Prostate gland (tissue), 2 donors: ENCODE measurements at regions not wholly inside any gene's neighbourhood (a gene's known extent, or its start where the extent isn't known, plus 50 kb on each side); places are given as distances from the start of the nearest gene placed in this dataset.
"Not testable (repeated sequence)": the region's sequence is repeated elsewhere in the genome, so short reads cannot be mapped to it uniquely, and the experiment has no call there.

Experiments used
- DNase-seq: peaks from one replicate; pipeline ENCODE4 v3.0.0-alpha.2; 2019; ENCODE audit warnings: low spot score
- H3K27ac ChIP-seq, 2 donors: fragments of 200-600 bp; sonication (generic); 2 replicates each; pipeline ENCODE4 v1.5.1; 2017 to 2019
- H3K27me3 ChIP-seq: fragments of 200-600 bp; sonication (generic); replicated peaks from 2 replicates; pipeline ENCODE4 v1.5.1; 2019; ENCODE audit not compliant: insufficient read depth
- H3K36me3 ChIP-seq, 2 donors: fragments of 200-600 bp; sonication (generic); 1 replicate in 1 of 2; 2 replicates in 1 of 2; pipeline versions ENCODE4 v1.5.1 to v1.8.1; 2017 to 2019
- H3K4me1 ChIP-seq: fragments of 200-600 bp; sonication (generic); replicated peaks from 2 replicates; pipeline ENCODE4 v1.5.1; 2019
- H3K4me3 ChIP-seq, 2 donors: fragments of 200-600 bp; sonication (generic); 2 replicates each; pipeline ENCODE4 v1.5.1; 2017 to 2019
- H3K9me3 ChIP-seq: fragments of 200-600 bp; sonication (generic); 2 replicates; pipeline ENCODE4 v1.5.1; 2017
- CTCF ChIP-seq, 4 experiments: fragments of 200-600 bp in 2 of 4; fragments of 450-650 bp in 2 of 4; sonication (generic) in 2 of 4; IDR thresholded peaks; 1 replicate in 3 of 4; 2 replicates in 1 of 4; pipeline ENCODE4 v1.5.1; 2016 to 2019; ENCODE audit warnings: antibody characterized with exemption in 4 of 4, mild to moderate bottlenecking in 2 of 4, moderate library complexity in 2 of 4
- POLR2A ChIP-seq: fragments of 450-650 bp; IDR thresholded peaks from one replicate; pipeline ENCODE4 v1.6.1; 2016; ENCODE audit warnings: antibody characterized with exemption, mild to moderate bottlenecking
- POLR2AphosphoS5 ChIP-seq: sonication (generic); formaldehyde crosslinking; IDR thresholded peaks from one replicate; pipeline ENCODE4 v1.6.1; 2017; ENCODE audit warnings: antibody characterized with exemption
- WGBS: methylation state at CpG from one replicate; pipeline ENCODE4 v1.1.5; 2018; 5-methylcytosine and 5-hydroxymethylcytosine counted together
- intact Hi-C: fragments of 100-400 bp; cut with DNase I; formaldehyde crosslinking; loops from one replicate; pipeline ENCODE4 v1.14.2; 2022

- DNase-seq, result no peak
- TF ChIP-seq POLR2A, result no peak
- TF ChIP-seq POLR2AphosphoS5, result no peak
- no peak for TF ChIP-seq CTCF (IDR thresholded peaks at IDR 0.05)
- H3K27ac ChIP-seq, result no peak overlapping the region
- no peaks in the 10 kb centered on the region for H3K36me3 ChIP-seq
- 97% methylated on average over 1 of the region's 1 CpG for WGBS
- H3K4me3 ChIP-seq, result no peak overlapping the region
- no peaks in the 10 kb centered on the region for H3K27me3 ChIP-seq
- H3K9me3 ChIP-seq, result no peaks in the 10 kb centered on the region
- intact Hi-C loops, result no loop called here
- no peaks in the 10 kb centered on the region for H3K4me1 ChIP-seq
Observed at GRCh38 chr6:77290798-77291197, 172.5 kb downstream of the HTR1B start.

GRCh38 chr6:77286541-77286940 is 176.8 kb downstream of the HTR1B start:
- TF ChIP-seq CTCF (IDR thresholded peaks at IDR 0.05) (no peak), POLR2A (no peak), POLR2AphosphoS5 (no peak)
- H3K9me3 ChIP-seq, result no peaks in the 10 kb centered on the region
- 94% methylated on average over 3 of the region's 3 CpGs for WGBS
- no peaks in the 10 kb centered on the region for H3K4me1 ChIP-seq
- H3K27me3 ChIP-seq, result no peaks in the 10 kb centered on the region
- H3K4me3 ChIP-seq, result no peak overlapping the region
- no peak for DNase-seq
- intact Hi-C loops, result no loop called here
- H3K27ac ChIP-seq, result no peak overlapping the region
- H3K36me3 ChIP-seq, result no peaks in the 10 kb centered on the region

DNA sequence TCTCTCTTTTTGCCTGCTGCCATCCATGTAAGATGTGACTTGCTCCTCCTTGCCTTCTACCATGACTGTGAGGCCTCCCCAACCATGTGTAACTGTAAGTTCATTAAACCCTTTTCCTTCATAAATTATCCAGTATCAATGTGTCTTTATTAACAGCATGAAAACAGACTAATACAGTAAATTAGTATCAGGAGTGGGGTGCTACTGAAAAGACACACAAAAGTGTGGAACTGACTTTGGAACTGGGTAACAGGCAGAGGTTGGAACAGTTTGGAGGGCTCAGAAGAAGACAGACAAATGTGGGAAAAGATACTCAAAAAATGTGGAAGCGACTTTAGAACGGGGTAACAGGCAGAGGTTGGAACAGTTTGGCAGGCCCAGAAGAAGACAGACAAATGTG is 189.4 kb downstream of the HTR1B start:
- H3K27me3 ChIP-seq, result no peaks in the 10 kb centered on the region
- H3K9me3 ChIP-seq, result no peaks in the 10 kb centered on the region
- no peak for DNase-seq
- TF ChIP-seq POLR2AphosphoS5 (no peak), POLR2A (no peak), CTCF (IDR thresholded peaks at IDR 0.05) (no peak)
- no peaks in the 10 kb centered on the region for H3K36me3 ChIP-seq
- intact Hi-C loops, result no loop called here
- H3K4me1 ChIP-seq, result no peaks in the 10 kb centered on the region
- 93% methylated on average over 2 of the region's 2 CpGs for WGBS
- H3K4me3 ChIP-seq, result no peak overlapping the region
- no peak overlapping the region for H3K27ac ChIP-seq

- H3K27ac ChIP-seq, result no peak overlapping the region
- H3K9me3 ChIP-seq, result no peaks in the 10 kb centered on the region
- H3K4me1 ChIP-seq, result no peaks in the 10 kb centered on the region
- H3K4me3 ChIP-seq, result no peak overlapping the region
- intact Hi-C loops, result no loop called here
- H3K27me3 ChIP-seq, result no peaks in the 10 kb centered on the region
- DNase-seq, result no peak
- 82% methylated on average over 6 of the region's 6 CpGs for WGBS
- H3K36me3 ChIP-seq, result no peaks in the 10 kb centered on the region
- TF ChIP-seq POLR2A (no peak), POLR2AphosphoS5 (no peak), CTCF (IDR thresholded peaks at IDR 0.05) (no peak)
Observed at GRCh38 chr6:77264970-77265369, 198.3 kb downstream of the HTR1B start.

GRCh38 chr6:77263003-77263402 is 200.3 kb downstream of the HTR1B start:
- Histone ChIP-seq H3K9me3 (no peaks in the 10 kb centered on the region), H3K4me1 (no peaks in the 10 kb centered on the region), H3K27me3 (no peaks in the 10 kb centered on the region), H3K27ac (no peak overlapping the region), H3K36me3 (no peaks in the 10 kb centered on the region), H3K4me3 (no peak overlapping the region)
- WGBS, result 86% methylated on average over 2 of the region's 2 CpGs
- no peak for DNase-seq
- TF ChIP-seq CTCF (IDR thresholded peaks at IDR 0.05) (no peak), POLR2AphosphoS5 (no peak), POLR2A (no peak)
- intact Hi-C loops, result no loop called here

DNA sequence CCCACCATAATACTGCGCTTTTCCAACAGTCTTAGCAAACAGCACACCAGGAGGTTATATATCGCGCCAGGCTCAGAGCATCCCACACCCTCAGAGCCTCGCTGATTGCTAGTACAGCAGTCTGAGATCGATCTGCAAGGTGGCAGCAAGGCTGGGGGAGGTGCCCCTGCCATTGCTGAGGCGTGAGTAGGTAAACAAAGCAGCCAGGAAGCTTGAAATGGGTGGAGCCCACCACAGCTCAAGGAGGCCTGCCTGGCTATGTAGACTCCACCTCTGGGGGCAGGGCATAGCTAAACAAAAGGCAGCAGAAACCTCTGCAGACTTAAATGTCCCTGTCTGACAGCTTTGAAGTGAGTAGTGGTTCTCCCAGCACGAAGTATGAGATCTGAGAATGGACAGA is 211.5 kb downstream of the HTR1B start:
- H3K9me3 ChIP-seq, intact Hi-C loops, H3K4me1 ChIP-seq, H3K27ac ChIP-seq, H3K27me3 ChIP-seq, DNase-seq, H3K4me3 ChIP-seq, H3K36me3 ChIP-seq: not testable (repeated sequence)
- WGBS, result 76% methylated on average over 7 of the region's 7 CpGs
